ENCODE measurements at regions not wholly inside any gene's neighbourhood (a gene's known extent, or its start where the extent isn't known, plus 50 kb on each side); places are given as distances from the start of the nearest gene placed in this dataset.

- no peak overlapping the region for H3K4me3 Mint-ChIP-seq
- H3K9me3 ChIP-seq (ENCODE audit: low read length) = no peaks in the 10 kb centered on the region
- H3K4me3 ChIP-seq (ENCODE audit: low read length) = no peak overlapping the region
- no peaks in the 10 kb centered on the region for H3K27me3 Mint-ChIP-seq
- no peaks in the 10 kb centered on the region for H3K27me3 ChIP-seq (ENCODE audit: insufficient read depth, low read length, poor library complexity, severe bottlenecking)
- no peaks in the 10 kb centered on the region for H3K36me3 ChIP-seq (ENCODE audit: insufficient read depth, low read length)
- no peak overlapping the region for H3K27ac Mint-ChIP-seq
- ChIA-PET POLR2A (no interaction called here), CTCF (no interaction called here)
- H3K27ac ChIP-seq (ENCODE audit: low read depth, low read length) = no peak overlapping the region
- H3K9me3 Mint-ChIP-seq = no peaks in the 10 kb centered on the region
- no peaks in the 10 kb centered on the region for H3K36me3 Mint-ChIP-seq
- no peak for DNase-seq
- H3K4me1 ChIP-seq (ENCODE audit: insufficient read depth, low read length) = peaks cover 5% of the 10 kb centered on the region
- peaks cover 5 to 12% (median 7%) of the 10 kb centered on the region in 3 donors for H3K4me1 Mint-ChIP-seq
Measured at GRCh38 chr2:136392897-136393505, 275.1 kb upstream of the CXCR4 start.

DNA sequence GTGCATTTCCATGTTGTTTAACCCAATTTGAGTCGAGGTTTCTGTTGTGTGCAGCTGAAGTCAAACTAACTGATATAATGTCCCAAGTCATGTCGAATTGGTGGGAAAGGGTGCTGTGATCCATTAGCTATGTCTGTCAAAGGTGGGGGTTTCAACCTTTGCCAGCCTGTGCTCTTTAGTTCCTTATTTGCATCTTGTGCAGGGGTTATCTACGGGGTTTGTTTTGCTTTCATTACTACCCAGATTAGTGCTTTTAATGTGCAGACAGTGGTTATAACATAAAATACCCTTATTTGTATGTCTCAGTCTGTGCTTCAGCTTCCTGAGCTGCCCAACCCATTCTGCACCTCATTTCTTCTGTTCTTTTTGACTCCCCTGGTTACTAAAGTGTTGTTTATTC, 271.9 kb upstream of the CXCR4 start:
- H3K9me3 Mint-ChIP-seq = no peaks in the 10 kb centered on the region
- Histone ChIP-seq H3K4me1 (ENCODE audit: insufficient read depth, low read length) (peaks cover 5% of the 10 kb centered on the region), H3K36me3 (ENCODE audit: insufficient read depth, low read length) (no peaks in the 10 kb centered on the region), H3K4me3 (ENCODE audit: low read length) (no peak overlapping the region), H3K27me3 (ENCODE audit: insufficient read depth, low read length, poor library complexity, severe bottlenecking) (no peaks in the 10 kb centered on the region), H3K9me3 (ENCODE audit: low read length) (no peaks in the 10 kb centered on the region), H3K27ac (ENCODE audit: low read depth, low read length) (no peak overlapping the region)
- ChIA-PET POLR2A (no interaction called here), CTCF (interaction anchor here (1.1 to 1.4 kb wide), 2 partner anchors 9 to 592 kb away, joined by 3 read pairs; no protein-coding TSS in a partner anchor)
- H3K27ac Mint-ChIP-seq = peak overlapping the region in 1 of 8 donors; percentile 48
- DNase-seq = no peak
- no peaks in the 10 kb centered on the region for H3K36me3 Mint-ChIP-seq
- H3K4me3 Mint-ChIP-seq = no peak overlapping the region
- H3K27me3 Mint-ChIP-seq = no peaks in the 10 kb centered on the region
- H3K4me1 Mint-ChIP-seq = peaks cover 7 to 14% (median 8%) of the 10 kb centered on the region in 3 donors

DNA sequence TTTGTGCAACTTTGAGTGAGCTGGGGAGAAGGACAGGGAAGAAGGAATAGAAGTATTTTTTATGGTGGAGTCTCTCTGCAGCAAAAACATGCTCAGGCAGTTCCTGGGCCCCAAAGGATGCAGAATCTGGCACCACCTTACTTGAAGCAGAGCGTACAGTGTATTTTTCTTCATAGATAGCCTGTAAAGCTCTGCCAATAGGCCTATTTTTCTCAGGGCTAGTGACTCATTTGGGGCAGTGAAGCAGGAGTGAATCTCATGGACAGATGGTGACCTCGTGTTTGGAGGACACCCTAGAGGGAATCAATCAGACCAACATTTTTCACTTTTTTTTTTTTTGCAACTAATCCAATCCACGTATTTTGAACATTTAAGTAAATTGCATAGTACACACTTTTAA, 268.1 kb upstream of the CXCR4 start:
- DNase-seq = no peak
- Histone ChIP-seq H3K36me3 (ENCODE audit: insufficient read depth, low read length) (no peaks in the 10 kb centered on the region), H3K9me3 (ENCODE audit: low read length) (no peaks in the 10 kb centered on the region), H3K27ac (ENCODE audit: low read depth, low read length) (no peak overlapping the region), H3K4me3 (ENCODE audit: low read length) (no peak overlapping the region), H3K4me1 (ENCODE audit: insufficient read depth, low read length) (peaks cover 25% of the 10 kb centered on the region), H3K27me3 (ENCODE audit: insufficient read depth, low read length, poor library complexity, severe bottlenecking) (no peaks in the 10 kb centered on the region)
- Mint-ChIP-seq H3K4me3 (no peak overlapping the region), H3K27ac (peak overlapping the region in 2 of 8 donors; percentile 43 to 70), H3K4me1 (peaks cover 32 to 41% (median 37%) of the 10 kb centered on the region in 3 donors), H3K36me3 (no peaks in the 10 kb centered on the region), H3K27me3 (peaks cover 0 to 3% of the 10 kb centered on the region in 2 donors), H3K9me3 (no peaks in the 10 kb centered on the region)
- ChIA-PET POLR2A (no interaction called here), CTCF (interaction anchor here (2.0 to 9.4 kb wide), 4 partner anchors 16 to 510 kb away, joined by 8 to 194 read pairs (median 10); partner anchors contain the start of gene MCM6)

- ChIA-PET CTCF (interaction anchor here (0.6 to 9.4 kb wide), 38 partner anchors 9 to 587 kb away, joined by 3 to 194 read pairs (median 4); partner anchors contain the start of genes DARS1 and MCM6), POLR2A (interaction anchor here (0.8 to 0.9 kb wide), 2 partner anchors 471 to 644 kb away, joined by 4 to 5 read pairs; no protein-coding TSS in a partner anchor)
- H3K27me3 Mint-ChIP-seq = peaks cover 0 to 3% of the 10 kb centered on the region in 2 donors
- DNase-seq = peak; percentile 12 to 68 (median 53)
- H3K9me3 Mint-ChIP-seq = no peaks in the 10 kb centered on the region
- peak overlapping the region in 7 of 8 donors; percentile 11 to 97 (median 93) for H3K27ac Mint-ChIP-seq
- H3K36me3 ChIP-seq (ENCODE audit: insufficient read depth, low read length) = no peaks in the 10 kb centered on the region
- peaks cover 25% of the 10 kb centered on the region for H3K4me1 ChIP-seq (ENCODE audit: insufficient read depth, low read length)
- H3K27me3 ChIP-seq (ENCODE audit: insufficient read depth, low read length, poor library complexity, severe bottlenecking) = no peaks in the 10 kb centered on the region
- no peaks in the 10 kb centered on the region for H3K9me3 ChIP-seq (ENCODE audit: low read length)
- H3K4me1 Mint-ChIP-seq = peaks cover 32 to 37% (median 36%) of the 10 kb centered on the region in 3 donors
- H3K4me3 Mint-ChIP-seq = peak overlapping the region in 1 of 7 donors; percentile 43
- H3K4me3 ChIP-seq (ENCODE audit: low read length) = no peak overlapping the region
- no peaks in the 10 kb centered on the region for H3K36me3 Mint-ChIP-seq
- no peak overlapping the region for H3K27ac ChIP-seq (ENCODE audit: low read depth, low read length)
Measured at GRCh38 chr2:136384531-136385303, 266.8 kb upstream of the CXCR4 start.

DNA sequence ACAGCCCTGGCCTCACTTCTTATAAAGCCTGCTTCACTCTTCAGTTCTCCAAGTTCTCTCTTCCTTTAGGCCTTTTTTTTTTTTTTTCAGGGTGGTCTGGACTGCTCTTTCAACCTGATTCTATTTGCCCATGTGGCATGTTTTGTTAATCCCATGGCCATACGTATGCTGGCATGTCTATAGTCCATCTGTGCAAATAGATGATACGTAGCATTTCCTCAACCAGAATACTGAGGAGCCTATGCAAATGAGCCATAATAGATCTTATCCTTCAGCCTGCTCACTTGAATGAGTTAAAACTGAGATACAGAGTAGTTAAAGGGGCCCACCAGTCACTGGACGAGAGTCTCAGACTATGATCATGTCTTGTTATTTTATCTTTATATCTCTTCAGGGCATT, 265.2 kb upstream of the CXCR4 start:
- Histone ChIP-seq H3K36me3 (ENCODE audit: insufficient read depth, low read length) (no peaks in the 10 kb centered on the region), H3K27ac (ENCODE audit: low read depth, low read length) (no peak overlapping the region), H3K27me3 (ENCODE audit: insufficient read depth, low read length, poor library complexity, severe bottlenecking) (no peaks in the 10 kb centered on the region), H3K4me3 (ENCODE audit: low read length) (no peak overlapping the region), H3K9me3 (ENCODE audit: low read length) (no peaks in the 10 kb centered on the region), H3K4me1 (ENCODE audit: insufficient read depth, low read length) (peaks cover 32% of the 10 kb centered on the region)
- no peaks in the 10 kb centered on the region for H3K9me3 Mint-ChIP-seq
- H3K4me1 Mint-ChIP-seq = peaks cover 32 to 46% (median 40%) of the 10 kb centered on the region in 3 donors
- DNase-seq = no peak
- H3K27ac Mint-ChIP-seq = peak overlapping the region; percentile 71 to 97 (median 89)
- no peaks in the 10 kb centered on the region for H3K36me3 Mint-ChIP-seq
- peak overlapping the region in 3 of 7 donors; percentile 12 to 46 (median 36) for H3K4me3 Mint-ChIP-seq
- CTCF ChIA-PET = interaction anchor here (1.6 to 9.4 kb wide), 4 partner anchors 247 to 507 kb away, joined by 3 to 194 read pairs (median 8); partner anchors contain the start of gene MCM6
- H3K27me3 Mint-ChIP-seq = peaks cover 0 to 3% of the 10 kb centered on the region in 2 donors
- POLR2A ChIA-PET = no interaction called here

- H3K9me3 Mint-ChIP-seq = no peaks in the 10 kb centered on the region
- DNase-seq = peak; percentile 27 to 90 (median 75)
- peak overlapping the region; percentile 71 to 97 (median 89) for H3K27ac Mint-ChIP-seq
- peak overlapping the region; percentile 2 to 74 (median 63) for H3K4me3 Mint-ChIP-seq
- peaks cover 0 to 3% of the 10 kb centered on the region in 2 donors for H3K27me3 Mint-ChIP-seq
- Histone ChIP-seq H3K9me3 (ENCODE audit: low read length) (no peaks in the 10 kb centered on the region), H3K36me3 (ENCODE audit: insufficient read depth, low read length) (no peaks in the 10 kb centered on the region), H3K27me3 (ENCODE audit: insufficient read depth, low read length, poor library complexity, severe bottlenecking) (no peaks in the 10 kb centered on the region), H3K4me3 (ENCODE audit: low read length) (peak overlapping the region; percentile 3), H3K27ac (ENCODE audit: low read depth, low read length) (peak overlapping the region; percentile 34), H3K4me1 (ENCODE audit: insufficient read depth, low read length) (peaks cover 32% of the 10 kb centered on the region)
- ChIA-PET CTCF (interaction anchor here (1.0 to 9.4 kb wide), 8 partner anchors 10 to 465 kb away, joined by 3 to 194 read pairs (median 3); no protein-coding TSS in a partner anchor), POLR2A (interaction anchor here (0.7 to 0.8 kb wide), 2 partner anchors 246 to 427 kb away, joined by 3 read pairs; no protein-coding TSS in a partner anchor)
- H3K4me1 Mint-ChIP-seq = peaks cover 37 to 58% (median 51%) of the 10 kb centered on the region in 3 donors
- H3K36me3 Mint-ChIP-seq = no peaks in the 10 kb centered on the region
Measured at GRCh38 chr2:136381722-136382633, 264.0 kb upstream of the CXCR4 start.

DNA sequence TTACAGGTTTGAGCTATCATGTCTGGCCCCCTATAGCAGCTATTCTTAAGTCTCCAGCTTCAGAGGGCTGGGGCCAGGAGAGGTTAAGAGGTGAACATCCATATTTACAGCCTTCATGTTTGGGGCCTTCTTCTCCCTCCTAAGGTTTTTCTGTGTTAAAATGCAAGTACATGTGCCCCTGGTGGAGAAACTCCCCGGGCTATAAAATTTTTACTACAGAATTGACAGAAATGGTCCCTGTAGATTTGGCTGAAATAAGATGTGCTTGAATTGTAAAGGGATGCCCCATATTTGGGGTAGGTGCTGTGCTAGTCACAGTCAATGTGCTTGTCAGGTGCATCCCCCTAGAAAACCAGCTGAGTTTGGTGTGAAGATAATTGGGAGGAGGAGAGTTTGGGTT, 263.3 kb upstream of the CXCR4 start:
- H3K27me3 Mint-ChIP-seq = peaks cover 0 to 3% of the 10 kb centered on the region in 2 donors
- Histone ChIP-seq H3K4me1 (ENCODE audit: insufficient read depth, low read length) (peaks cover 37% of the 10 kb centered on the region), H3K4me3 (ENCODE audit: low read length) (no peak overlapping the region), H3K27me3 (ENCODE audit: insufficient read depth, low read length, poor library complexity, severe bottlenecking) (no peaks in the 10 kb centered on the region), H3K9me3 (ENCODE audit: low read length) (no peaks in the 10 kb centered on the region), H3K27ac (ENCODE audit: low read depth, low read length) (peak overlapping the region; percentile 5), H3K36me3 (ENCODE audit: insufficient read depth, low read length) (no peaks in the 10 kb centered on the region)
- no peaks in the 10 kb centered on the region for H3K36me3 Mint-ChIP-seq
- DNase-seq = no peak
- H3K9me3 Mint-ChIP-seq = no peaks in the 10 kb centered on the region
- POLR2A ChIA-PET = no interaction called here
- H3K27ac Mint-ChIP-seq = peak overlapping the region; percentile 2 to 97 (median 89)
- H3K4me3 Mint-ChIP-seq = peak overlapping the region in 4 of 7 donors; percentile 62 to 74 (median 65)
- CTCF ChIA-PET = interaction anchor here (0.8 to 9.4 kb wide), 8 partner anchors 11 to 465 kb away, joined by 3 to 194 read pairs (median 3); no protein-coding TSS in a partner anchor
- H3K4me1 Mint-ChIP-seq = peaks cover 44 to 66% (median 59%) of the 10 kb centered on the region in 3 donors

All from CD8-positive, alpha-beta memory T cell (primary cell).